ENCODE measurements at regions not wholly inside any gene's neighbourhood (a gene's known extent, or its start where the extent isn't known, plus 50 kb on each side); places are given as distances from the start of the nearest gene placed in this dataset.
A peak's percentile ranks its signal among the peaks of the same experiment; 100 is the strongest.
"Not testable (repeated sequence)": the region's sequence is repeated elsewhere in the genome, so short reads cannot be mapped to it uniquely, and the experiment has no call there.

DNA sequence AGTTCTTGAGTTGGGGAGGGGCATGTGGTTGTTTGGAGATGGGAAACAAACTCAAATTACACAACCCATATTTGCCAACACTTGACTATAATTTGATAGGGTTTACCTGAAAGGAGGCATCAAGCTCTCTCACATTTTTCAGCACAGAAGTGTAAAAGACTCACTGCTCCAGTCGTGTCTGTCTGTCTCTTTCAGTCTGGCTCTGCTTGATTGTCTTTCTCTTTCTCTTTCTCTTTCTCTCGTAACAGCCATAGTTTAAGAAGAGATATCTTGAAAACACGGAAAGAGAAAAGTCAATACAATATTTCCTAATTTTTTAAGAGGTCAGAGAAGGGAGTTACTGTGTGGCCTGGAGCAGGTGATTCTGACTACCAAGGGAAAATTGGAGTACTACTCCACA, 413.6 kb upstream of the CXorf51A start:
- DNase-seq, result no peak

DNA sequence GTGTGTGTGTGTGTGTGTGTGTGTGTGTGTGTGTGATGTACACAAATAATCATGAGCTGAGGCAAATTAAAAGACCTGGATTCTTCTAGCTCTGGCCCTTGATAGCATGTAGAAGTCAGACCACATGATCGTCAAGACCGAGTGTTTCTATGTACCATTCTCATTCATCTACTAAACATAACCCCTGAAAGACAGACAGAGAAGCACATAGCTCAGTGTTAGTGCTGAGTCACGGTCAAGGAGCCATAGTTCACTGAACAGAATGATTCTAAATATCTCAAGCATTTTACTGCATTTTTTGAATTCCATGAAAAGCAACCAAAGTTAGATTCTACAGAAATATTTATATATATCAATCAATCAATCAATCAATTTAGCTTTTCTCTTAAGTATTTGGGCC, 412.3 kb upstream of the CXorf51A start:
- DNase-seq, result no peak

DNA sequence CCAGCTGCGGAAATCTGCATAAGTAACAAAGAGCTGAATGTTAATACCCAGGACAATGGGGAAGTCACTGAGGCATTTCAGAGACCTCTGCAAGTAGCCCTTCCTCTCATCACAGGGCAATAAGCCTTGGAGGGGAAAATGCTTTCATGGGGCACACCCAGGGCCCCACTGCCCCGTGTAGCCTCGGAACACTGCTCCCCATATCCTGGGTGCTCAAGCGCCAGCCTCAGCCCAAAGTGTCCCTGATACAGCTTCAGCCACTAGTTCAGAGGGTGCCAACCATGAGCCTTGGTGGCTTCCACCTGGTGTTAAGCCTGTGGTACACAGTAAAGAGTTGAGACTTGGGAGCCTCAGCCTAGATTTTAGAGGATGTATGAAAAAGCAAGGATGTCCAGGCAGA, 402.8 kb upstream of the CXorf51A start:
- no peak for DNase-seq

DNA sequence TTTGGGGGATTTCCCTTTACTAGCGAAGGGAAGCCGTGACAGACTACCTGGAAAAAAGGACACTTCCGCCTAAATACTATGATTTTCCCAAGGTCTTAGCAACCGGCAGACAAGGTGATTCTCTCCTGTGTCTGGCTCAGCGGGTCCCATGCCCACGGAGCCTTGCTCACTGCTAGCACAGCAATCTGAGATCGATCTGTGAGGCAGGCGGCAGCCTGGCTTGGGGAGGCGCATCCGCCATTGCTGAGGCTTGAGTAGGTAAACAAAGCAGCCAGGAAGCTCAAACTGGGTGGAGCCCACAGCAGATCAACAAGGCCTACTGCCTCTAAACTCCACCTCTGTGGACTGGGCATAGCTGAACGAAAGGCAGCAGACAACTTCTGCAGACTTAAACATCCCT, 385.9 kb upstream of the CXorf51A start:
- DNase-seq, result not testable (repeated sequence)

DNA sequence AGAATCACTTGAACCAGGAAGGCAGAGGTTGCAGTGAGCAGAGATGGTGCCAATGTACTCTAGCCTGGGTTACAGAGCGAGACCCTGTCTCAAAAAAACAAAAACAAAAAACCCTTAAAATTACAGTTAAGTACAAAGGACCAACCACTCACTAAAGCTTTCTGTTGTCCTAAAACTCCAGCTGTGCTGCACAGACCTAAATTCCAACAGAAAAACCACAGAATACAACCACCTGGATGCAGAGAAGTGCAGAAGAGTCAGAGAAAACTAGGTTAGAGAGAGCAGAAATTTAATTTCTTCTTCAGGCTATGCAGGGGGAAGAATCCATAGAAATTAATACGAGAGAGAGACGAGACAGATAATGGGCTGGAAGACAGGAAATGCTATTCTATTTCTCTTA, 376.8 kb upstream of the CXorf51A start:
- no peak for DNase-seq

DNA sequence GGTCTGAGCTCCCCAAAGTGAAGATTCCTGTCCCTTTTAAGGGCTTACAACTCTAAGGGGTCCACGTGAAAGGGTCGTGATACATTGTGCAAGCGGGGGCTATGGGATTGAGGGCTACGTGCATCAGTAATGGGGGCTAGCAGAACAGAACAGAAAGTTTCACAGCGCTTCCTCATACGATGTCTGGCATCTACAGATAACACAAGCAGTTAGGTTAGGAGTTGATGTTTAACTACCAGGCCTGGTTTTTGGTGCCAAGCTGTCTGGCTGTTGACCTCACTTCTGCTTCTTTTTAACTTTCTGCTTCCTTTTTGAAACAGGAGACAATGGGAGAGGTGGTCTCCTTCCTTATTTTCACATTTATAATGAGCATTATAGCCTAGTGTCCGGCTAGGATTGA, 368.6 kb upstream of the CXorf51A start:
- peak; percentile 77 for DNase-seq

DNA sequence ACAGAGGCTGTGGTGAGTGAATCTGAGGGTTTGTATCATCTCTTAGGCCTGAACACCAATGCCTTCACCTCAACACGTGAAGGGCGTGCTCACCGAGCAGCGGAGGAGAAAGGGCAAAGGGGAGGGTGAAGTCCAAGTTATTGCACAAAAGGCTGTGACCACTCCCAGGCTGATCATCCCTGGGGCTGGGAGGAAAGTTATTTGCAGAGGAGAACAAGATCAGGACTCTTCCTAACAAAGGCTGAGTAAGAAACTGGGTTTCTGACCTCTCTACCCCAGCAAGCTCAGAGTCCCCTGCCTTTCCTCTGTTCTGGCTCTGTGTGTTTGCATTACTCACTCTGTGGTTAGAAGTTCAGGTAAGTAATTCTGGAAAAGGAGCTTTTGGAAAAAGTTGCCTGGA, 366.3 kb upstream of the CXorf51A start:
- no peak for DNase-seq

DNA sequence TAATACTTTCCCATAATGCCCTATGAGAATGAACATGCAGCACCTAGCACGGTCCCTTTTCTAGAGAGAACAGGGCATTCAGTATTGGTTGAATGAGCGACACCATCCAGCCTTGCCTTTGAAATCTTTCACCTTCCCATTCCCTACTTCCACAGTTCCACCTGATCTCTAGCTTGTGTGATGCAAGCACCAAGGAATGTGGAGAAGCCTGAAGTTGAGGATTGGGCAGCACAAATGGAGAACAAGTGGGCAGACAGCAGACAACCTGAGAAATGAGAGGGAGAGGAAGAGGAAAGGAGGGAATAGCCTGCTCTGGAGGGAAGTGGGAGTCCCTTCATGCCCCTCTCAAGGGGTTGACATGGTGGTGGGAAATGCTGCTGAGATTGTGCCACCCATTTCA, 365.1 kb upstream of the CXorf51A start:
- no peak for DNase-seq

DNA sequence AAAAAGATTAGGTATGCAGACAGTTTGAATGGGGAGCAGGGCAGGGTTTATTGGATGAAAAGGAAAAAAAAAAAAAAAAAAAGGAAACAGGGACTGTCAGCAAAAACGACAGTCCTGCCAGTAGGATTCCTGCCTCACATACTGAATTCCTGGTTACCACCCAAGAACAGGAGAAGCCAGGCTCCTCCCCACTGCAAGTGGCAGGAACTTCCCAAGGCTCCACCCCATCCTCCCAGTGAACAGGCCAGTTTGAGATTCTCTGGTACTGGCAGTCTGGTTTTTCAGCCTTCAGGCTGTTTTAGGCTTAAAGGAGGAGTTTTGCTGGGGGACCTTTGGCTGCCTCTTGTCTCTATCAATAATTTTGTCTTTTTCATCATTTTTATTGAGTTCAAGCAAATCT, 360.0 kb upstream of the CXorf51A start:
- no peak for DNase-seq

DNA sequence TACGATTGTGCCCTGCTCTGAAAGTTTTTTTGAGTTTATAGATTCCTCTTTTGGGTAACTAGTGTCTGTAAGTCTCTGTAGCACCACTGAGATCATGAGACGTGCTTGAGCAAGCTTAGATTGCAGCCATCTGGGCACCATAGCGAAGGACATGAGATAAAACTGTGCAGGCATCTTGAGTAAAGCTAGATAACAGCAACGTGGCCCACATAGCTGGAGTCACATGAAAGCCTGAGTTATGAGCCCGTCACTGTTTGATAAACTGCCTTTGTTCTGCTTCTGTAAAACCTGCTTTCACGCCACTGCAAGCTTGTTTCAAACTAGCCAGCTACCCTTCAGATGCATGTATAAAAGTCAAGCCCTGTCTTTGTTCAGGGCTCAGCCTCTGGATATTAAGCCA, 359.1 kb upstream of the CXorf51A start:
- no peak for DNase-seq

DNA sequence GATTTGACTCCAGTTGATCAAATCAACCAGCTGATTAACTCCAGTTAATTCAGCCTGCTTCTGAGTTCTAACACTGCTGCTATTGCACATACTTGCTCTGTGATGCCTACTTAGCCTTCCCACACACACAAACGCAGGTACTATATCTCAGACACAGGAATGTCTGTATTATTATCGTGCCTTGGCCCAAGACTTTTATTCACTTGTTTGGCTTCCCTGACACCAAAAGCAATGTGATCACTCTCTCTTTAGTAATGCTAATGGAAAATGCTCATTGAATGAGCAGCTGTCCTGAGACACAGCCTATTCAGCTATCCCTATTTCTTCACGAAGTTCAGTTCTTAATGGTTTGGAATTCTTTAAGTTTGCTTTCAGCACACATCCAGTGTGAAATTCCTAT, 356.4 kb upstream of the CXorf51A start:
- DNase-seq, result no peak

Data from GDM1 (cell line).